ENCODE measurements at regions not wholly inside any gene's neighbourhood (a gene's known extent, or its start where the extent isn't known, plus 50 kb on each side); places are given as distances from the start of the nearest gene placed in this dataset.

DNA sequence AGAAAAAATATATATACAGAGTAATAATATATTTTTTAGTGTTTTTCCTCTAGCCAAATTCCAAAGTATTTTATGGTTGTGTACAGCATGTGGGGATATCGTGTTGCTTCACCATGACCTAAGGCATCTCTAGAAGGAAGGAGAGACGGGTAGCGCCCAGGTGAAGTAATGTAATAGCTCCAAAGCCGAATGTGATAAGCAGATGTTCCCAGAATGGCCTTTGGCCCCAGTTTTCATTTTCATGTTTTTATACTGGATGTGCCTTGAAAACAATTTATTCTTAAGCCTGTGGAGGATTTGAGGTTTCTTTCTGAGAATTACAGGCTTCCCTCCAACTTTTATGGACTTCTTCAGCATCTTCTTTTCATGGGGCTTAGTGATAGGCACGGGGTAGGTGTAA, 587.9 kb upstream of the KIRREL3 start:
- DNase-seq = no peak
- Mint-ChIP-seq H3K4me3 (ENCODE audit: unreplicated experiment) (no peak overlapping the region), H3K27ac (ENCODE audit: unreplicated experiment) (no peak overlapping the region), H3K4me1 (ENCODE audit: low read depth, unreplicated experiment) (no peaks in the 10 kb centered on the region), H3K9me3 (ENCODE audit: unreplicated experiment) (peaks cover 2% of the 10 kb centered on the region), H3K27me3 (ENCODE audit: unreplicated experiment) (no peaks in the 10 kb centered on the region), H3K36me3 (ENCODE audit: unreplicated experiment) (no peaks in the 10 kb centered on the region)
- TF ChIP-seq, protein P1, sequence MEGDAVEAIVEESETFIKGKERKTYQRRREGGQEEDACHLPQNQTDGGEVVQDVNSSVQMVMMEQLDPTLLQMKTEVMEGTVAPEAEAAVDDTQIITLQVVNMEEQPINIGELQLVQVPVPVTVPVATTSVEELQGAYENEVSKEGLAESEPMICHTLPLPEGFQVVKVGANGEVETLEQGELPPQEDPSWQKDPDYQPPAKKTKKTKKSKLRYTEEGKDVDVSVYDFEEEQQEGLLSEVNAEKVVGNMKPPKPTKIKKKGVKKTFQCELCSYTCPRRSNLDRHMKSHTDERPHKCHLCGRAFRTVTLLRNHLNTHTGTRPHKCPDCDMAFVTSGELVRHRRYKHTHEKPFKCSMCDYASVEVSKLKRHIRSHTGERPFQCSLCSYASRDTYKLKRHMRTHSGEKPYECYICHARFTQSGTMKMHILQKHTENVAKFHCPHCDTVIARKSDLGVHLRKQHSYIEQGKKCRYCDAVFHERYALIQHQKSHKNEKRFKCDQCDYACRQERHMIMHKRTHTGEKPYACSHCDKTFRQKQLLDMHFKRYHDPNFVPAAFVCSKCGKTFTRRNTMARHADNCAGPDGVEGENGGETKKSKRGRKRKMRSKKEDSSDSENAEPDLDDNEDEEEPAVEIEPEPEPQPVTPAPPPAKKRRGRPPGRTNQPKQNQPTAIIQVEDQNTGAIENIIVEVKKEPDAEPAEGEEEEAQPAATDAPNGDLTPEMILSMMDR (IDR thresholded peaks at IDR 0.05; ENCODE audit: partially characterized antibody, unreplicated experiment) = no peak

DNA sequence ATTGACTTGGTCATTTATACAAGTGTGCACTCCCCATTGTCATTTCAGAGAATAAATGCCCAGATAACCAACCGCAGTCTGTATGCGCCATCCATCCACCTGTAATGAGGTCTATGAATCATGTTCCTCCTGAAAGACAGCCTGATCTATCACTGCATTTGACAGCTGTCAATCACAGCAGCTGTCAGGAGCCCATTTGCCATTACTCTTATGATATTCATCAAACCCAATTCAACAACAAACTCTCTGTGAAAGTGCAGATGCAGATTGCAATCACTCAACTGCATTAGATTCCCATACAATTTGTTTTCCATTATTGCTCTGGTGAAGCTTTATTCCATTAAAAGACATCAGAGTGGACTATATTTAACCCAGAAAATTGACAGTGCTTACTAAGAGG, 586.9 kb upstream of the KIRREL3 start:
- TF ChIP-seq, protein P1 (IDR thresholded peaks at IDR 0.05; ENCODE audit: partially characterized antibody, unreplicated experiment) = no peak
- Mint-ChIP-seq H3K36me3 (ENCODE audit: unreplicated experiment) (no peaks in the 10 kb centered on the region), H3K4me1 (ENCODE audit: low read depth, unreplicated experiment) (no peaks in the 10 kb centered on the region), H3K9me3 (ENCODE audit: unreplicated experiment) (peaks cover 2% of the 10 kb centered on the region), H3K4me3 (ENCODE audit: unreplicated experiment) (no peak overlapping the region), H3K27me3 (ENCODE audit: unreplicated experiment) (no peaks in the 10 kb centered on the region), H3K27ac (ENCODE audit: unreplicated experiment) (no peak overlapping the region)
- no peak for DNase-seq

DNA sequence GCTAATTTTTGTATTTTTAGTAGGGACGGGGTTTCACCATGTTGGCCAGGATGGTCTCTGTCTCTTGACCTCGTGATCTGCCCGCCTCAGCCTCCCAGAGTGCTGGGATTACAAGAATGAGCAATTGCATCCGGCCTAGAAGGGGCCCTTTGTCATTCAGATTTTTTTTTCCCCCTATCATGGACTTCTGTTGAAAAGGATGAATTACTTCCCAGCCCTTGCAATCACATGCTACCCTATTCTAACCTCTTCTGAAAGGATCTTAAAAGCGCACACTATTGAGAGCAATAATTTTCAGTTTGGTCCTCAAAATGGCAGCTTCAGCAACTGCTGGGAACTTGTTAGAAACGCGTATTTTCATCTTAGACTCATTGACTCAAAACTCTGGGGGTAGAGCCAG, 575.6 kb upstream of the KIRREL3 start:
- peaks cover 4% of the 10 kb centered on the region for H3K4me1 Mint-ChIP-seq (ENCODE audit: low read depth, unreplicated experiment)
- DNase-seq = no peak
- no peak overlapping the region for H3K27ac Mint-ChIP-seq (ENCODE audit: unreplicated experiment)
- no peak overlapping the region for H3K4me3 Mint-ChIP-seq (ENCODE audit: unreplicated experiment)
- H3K36me3 Mint-ChIP-seq (ENCODE audit: unreplicated experiment) = no peaks in the 10 kb centered on the region
- no peaks in the 10 kb centered on the region for H3K27me3 Mint-ChIP-seq (ENCODE audit: unreplicated experiment)
- no peaks in the 10 kb centered on the region for H3K9me3 Mint-ChIP-seq (ENCODE audit: unreplicated experiment)
- TF ChIP-seq, protein P1 (IDR thresholded peaks at IDR 0.05; ENCODE audit: partially characterized antibody, unreplicated experiment) = no peak

DNA sequence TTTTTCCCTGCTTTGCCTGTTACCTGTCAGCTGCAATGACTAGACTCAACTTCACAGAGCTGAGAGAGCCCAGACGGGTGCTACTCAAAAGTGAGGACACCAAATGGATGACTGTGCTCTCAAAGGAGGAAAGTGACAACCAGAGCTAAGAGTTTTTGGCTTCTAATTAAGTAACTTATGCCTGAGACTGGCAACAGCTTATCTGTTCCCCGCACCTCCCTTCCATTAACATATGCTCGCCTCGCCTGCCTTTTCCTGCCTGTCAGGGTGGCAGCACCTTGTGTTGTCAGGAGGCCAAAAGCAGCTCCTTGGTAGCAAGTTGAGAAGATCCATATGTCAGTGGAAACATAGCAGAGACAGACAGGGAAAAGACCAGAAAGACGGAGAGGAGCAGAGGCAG, 573.9 kb upstream of the KIRREL3 start:
- Mint-ChIP-seq H3K4me1 (ENCODE audit: low read depth, unreplicated experiment) (peaks cover 4% of the 10 kb centered on the region), H3K9me3 (ENCODE audit: unreplicated experiment) (no peaks in the 10 kb centered on the region), H3K4me3 (ENCODE audit: unreplicated experiment) (no peak overlapping the region), H3K27me3 (ENCODE audit: unreplicated experiment) (no peaks in the 10 kb centered on the region), H3K27ac (ENCODE audit: unreplicated experiment) (no peak overlapping the region), H3K36me3 (ENCODE audit: unreplicated experiment) (no peaks in the 10 kb centered on the region)
- DNase-seq = no peak
- TF ChIP-seq, protein P1 (IDR thresholded peaks at IDR 0.05; ENCODE audit: partially characterized antibody, unreplicated experiment) = no peak

DNA sequence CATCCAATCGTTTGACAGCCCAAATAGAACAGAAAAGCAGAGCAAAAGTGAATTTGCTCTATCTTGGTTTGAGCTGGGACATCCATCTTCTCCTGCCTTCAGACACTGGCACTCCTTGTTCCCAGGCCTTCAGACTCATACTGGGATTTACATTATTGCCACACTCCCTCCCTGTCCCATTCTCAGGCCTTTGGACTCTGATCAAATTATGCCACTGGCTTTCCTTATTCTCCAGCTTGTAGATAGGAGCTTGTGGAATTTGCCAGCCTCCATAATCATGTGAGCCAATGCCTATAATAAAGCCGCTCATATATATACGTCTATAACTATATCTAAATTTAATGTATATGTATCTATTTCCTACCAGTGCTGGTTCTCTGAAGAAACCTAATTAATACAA, 568.3 kb upstream of the KIRREL3 start:
- TF ChIP-seq, protein P1 (IDR thresholded peaks at IDR 0.05; ENCODE audit: partially characterized antibody, unreplicated experiment) = no peak
- Mint-ChIP-seq H3K4me1 (ENCODE audit: low read depth, unreplicated experiment) (peaks cover 2% of the 10 kb centered on the region), H3K27ac (ENCODE audit: unreplicated experiment) (no peak overlapping the region), H3K9me3 (ENCODE audit: unreplicated experiment) (no peaks in the 10 kb centered on the region), H3K36me3 (ENCODE audit: unreplicated experiment) (no peaks in the 10 kb centered on the region), H3K4me3 (ENCODE audit: unreplicated experiment) (no peak overlapping the region), H3K27me3 (ENCODE audit: unreplicated experiment) (no peaks in the 10 kb centered on the region)
- DNase-seq = no peak
